DMS 273 treated with DMSO at 0.1 percent for 48 hours (cell line): ENCODE measurements at regions not wholly inside any gene's neighbourhood (a gene's known extent, or its start where the extent isn't known, plus 50 kb on each side); places are given as distances from the start of the nearest gene placed in this dataset.
"Not testable (repeated sequence)": the region's sequence is repeated elsewhere in the genome, so short reads cannot be mapped to it uniquely, and the experiment has no call there.

ENCODE experiments used
- DNase-seq: peaks from one replicate; lab custom pipeline; 2025; lab: John Stamatoyannopoulos, UW

- DNase-seq, result no peak
Measured at GRCh38 chr14:38567703-38568102, 311.8 kb upstream of the CLEC14A start.

GRCh38 chr14:38561657-38562056 lies 305.8 kb upstream of the CLEC14A start:
- no peak for DNase-seq

- DNase-seq, result no peak
Measured at GRCh38 chr14:38559711-38560110, 303.8 kb upstream of the CLEC14A start.

DNA sequence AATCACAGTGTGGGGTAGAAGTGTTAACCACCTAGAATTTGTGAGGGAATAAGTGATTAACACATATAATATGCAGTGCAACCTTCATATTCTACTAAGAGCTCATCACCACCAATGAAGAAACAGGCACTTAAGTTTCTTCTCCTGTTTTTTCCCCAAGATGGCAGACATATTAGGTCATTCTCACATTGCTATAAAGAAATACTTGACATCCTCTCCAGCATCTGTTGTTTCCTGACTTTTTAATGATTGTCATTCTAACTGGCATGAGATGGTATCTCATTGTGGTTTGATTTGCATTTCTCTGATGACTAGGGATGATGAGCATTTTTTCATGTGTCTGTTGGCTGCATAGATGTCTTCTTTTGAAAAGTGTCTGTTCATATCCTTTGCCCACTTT lies 301.5 kb upstream of the CLEC14A start:
- DNase-seq, result not testable (repeated sequence)

DNA sequence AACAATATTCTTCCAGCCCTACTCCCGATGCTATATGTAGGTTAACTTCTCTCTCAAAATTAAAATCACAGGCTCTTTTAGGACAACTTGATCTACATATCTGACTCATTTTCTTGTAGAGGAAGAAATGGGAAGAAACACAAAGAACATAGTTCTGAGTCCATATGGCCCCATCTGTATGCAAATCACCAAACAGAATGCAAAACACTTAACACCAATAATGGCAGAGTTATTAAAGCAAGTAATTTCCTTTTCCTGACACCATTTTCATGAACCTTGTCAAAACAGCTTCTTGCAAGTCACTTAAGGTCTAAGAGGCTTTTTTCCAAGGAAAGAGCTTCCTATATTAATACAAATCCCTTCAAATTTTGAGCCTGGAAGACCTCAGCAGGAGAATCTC lies 300.4 kb upstream of the CLEC14A start:
- DNase-seq, result no peak

GRCh38 chr14:38554026-38554425 lies 298.1 kb upstream of the CLEC14A start:
- DNase-seq, result no peak

GRCh38 chr14:38553586-38553985 lies 297.7 kb upstream of the CLEC14A start:
- DNase-seq, result no peak

DNA sequence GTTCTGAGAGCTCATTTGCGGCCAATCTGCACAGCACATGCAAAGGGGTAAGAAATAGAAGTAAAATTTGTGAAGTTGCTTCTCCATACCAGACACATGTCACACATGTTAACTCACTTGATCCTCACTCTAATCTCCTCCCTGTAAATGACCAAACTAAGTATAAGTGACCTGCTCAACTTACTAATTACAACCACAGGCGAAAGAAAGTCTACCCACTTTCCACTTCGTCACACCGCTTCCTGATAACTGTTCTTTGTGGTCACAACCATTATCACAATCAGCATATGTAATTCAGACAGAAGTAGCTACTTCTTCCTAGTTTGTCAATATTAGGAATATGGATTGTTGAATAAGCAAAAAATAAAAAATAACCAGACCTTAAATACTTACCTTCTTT lies 293.7 kb upstream of the CLEC14A start:
- no peak for DNase-seq

- no peak for DNase-seq
Measured at GRCh38 chr14:38547961-38548490, 292.1 kb upstream of the CLEC14A start.

- no peak for DNase-seq
Measured at GRCh38 chr14:38546932-38547551, 291.1 kb upstream of the CLEC14A start.

GRCh38 chr14:38544776-38545175 lies 288.9 kb upstream of the CLEC14A start:
- no peak for DNase-seq

- DNase-seq, result not testable (repeated sequence)
Measured at GRCh38 chr14:38543851-38544250, 288.0 kb upstream of the CLEC14A start.

- not testable (repeated sequence) for DNase-seq
Measured at GRCh38 chr14:38538053-38538452, 282.2 kb upstream of the CLEC14A start.

DNA sequence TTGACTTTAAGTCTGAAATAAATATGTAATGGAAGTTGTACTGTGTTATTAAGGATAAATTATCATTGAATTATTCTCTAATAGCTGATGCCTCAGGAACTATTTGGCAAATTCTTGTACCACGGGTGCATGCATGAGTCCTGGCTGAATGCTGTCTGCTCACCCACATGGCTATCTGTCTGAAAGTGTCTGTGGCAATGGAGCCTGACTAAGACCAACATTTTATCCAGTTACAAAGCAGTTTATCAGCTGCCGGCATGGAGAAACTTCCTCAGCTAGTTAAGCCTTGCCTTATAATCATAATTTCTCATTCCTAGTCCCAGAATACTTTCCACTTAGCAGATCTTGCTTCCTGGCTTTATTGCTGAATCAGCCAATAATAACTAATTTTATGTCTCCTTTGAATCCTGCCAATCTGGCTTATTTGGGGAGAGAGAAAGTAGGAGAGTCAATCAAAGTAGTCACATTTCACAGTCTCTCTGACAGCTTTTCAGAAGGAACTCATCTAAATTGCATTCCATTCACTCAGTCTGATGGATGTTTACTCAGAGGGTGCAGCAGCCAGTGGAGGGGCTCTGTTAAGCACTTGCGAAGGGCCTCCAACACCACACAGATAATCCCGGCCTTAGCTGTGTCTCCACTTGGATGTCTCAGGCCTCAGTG lies 280.6 kb upstream of the CLEC14A start:
- no peak for DNase-seq

- no peak for DNase-seq
Measured at GRCh38 chr14:38528582-38528981, 272.7 kb upstream of the CLEC14A start.

- no peak for DNase-seq
Measured at GRCh38 chr14:38527502-38527878, 271.6 kb upstream of the CLEC14A start.

DNA sequence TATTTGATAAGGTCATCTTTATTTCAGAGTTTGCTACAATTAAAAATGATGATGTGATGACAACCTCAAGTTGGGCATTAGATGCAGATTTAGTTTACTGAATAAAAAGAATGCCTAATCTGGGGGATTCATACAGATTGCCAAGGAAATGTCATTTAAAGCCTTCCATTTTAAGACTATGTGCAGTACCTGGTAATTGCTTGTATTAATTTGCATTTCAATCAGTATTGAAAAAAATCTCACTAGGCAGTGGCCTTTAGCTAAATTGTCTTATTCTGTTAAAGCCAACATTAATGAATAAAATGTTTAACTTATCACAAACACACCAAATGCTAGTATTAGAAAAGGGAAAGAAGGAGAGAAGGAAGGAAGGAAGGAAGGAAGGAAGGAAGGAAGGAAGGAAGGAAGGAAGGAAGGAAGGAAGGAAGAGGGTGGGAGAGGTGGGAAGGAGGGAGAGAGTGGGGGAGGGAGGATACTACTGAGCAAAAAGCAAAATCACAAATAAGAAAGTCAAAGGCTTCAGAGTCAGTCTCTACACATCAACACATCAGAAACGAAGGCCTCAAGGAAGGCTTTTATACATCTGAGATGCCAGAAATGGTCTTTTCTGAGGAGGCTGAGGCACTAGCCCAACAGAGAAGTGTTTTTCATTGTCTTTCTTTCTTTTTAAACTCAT lies 271.1 kb upstream of the CLEC14A start:
- DNase-seq, result no peak

GRCh38 chr14:38524636-38525509 lies 269.0 kb upstream of the CLEC14A start:
- no peak for DNase-seq

DNA sequence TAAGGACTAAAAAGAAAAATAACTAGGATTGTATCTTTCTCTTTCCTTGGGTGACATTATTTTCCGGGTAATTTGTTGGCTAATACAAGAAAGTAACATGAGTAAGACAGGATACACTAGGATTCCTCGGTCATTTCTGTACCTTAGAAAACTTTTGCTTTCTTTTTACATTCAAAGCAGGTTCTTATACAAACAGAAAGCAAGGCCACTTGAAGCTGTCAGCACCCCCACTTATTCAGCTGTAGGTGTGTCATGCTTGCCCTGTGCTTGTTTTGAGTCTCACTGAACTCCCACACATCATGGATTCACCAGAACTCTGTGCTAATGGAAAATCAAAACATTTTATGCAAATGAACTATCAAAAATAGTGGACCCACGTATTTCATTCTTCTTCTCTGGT lies 266.8 kb upstream of the CLEC14A start:
- DNase-seq, result no peak

- no peak for DNase-seq
Measured at GRCh38 chr14:38521591-38521990, 265.7 kb upstream of the CLEC14A start.

GRCh38 chr14:38517426-38517825 lies 261.5 kb upstream of the CLEC14A start:
- no peak for DNase-seq

GRCh38 chr14:38512236-38512635 lies 256.3 kb upstream of the CLEC14A start:
- no peak for DNase-seq
